ENCODE measurements at regions not wholly inside any gene's neighbourhood (a gene's known extent, or its start where the extent isn't known, plus 50 kb on each side); places are given as distances from the start of the nearest gene placed in this dataset.

- Histone ChIP-seq H3K9ac (no peak overlapping the region), H3K9me3 (no peaks in the 10 kb centered on the region), H3K4me2 (no peak overlapping the region), H4K20me1 (ENCODE audit: insufficient read depth) (no peaks in the 10 kb centered on the region), H3K9me2 (no peaks in the 10 kb centered on the region), H3K4me3 (ENCODE audit: low read depth in 2 of 2, low read length in 1 of 2) (no peak overlapping the region), H3K79me2 (ENCODE audit: insufficient read depth) (no peaks in the 10 kb centered on the region), H3K27ac (ENCODE audit: low read depth in 2 of 2, low read length in 1 of 2) (peak overlapping the region in 1 of 2 experiments; percentile 79; a peak in 2 of 4 replicates), H3F3A (replicated peaks; ENCODE audit: insufficient read depth) (peaks cover 6% of the 10 kb centered on the region), H3K27me3 (ENCODE audit: insufficient read depth) (no peaks in the 10 kb centered on the region), H2AFZ (ENCODE audit: low read depth) (no peak overlapping the region), H3K36me3 (replicated peaks in 1 of 2; ENCODE audit: control insufficient read depth in 1 of 2, insufficient read depth in 2 of 2, low read length in 1 of 2) (no peaks in the 10 kb centered on the region), H3K4me1 (ENCODE audit: control insufficient read depth in 1 of 2, insufficient read depth in 2 of 2, low read depth in 1 of 2, low read length in 1 of 2) (peaks cover 5 to 44% of the 10 kb centered on the region in 2 experiments; a peak in 2 of 4 replicates)
- ChIA-PET POLR2A (interaction anchor here (0.6 to 2.2 kb wide), 5 partner anchors 303 to 781 kb away, joined by 3 to 18 read pairs (median 4); partner anchors contain the start of gene TBX3), CTCF (interaction anchor here (1.0 to 1.5 kb wide), 6 partner anchors 17 to 784 kb away, joined by 3 to 8 read pairs (median 5); partner anchors contain the start of gene TBX3)
- TF ChIP-seq USF1 (IDR thresholded peaks at IDR 0.05; ENCODE audit: borderline replicate concordance, low read depth) (no peak), GABPA (IDR thresholded peaks at IDR 0.05; ENCODE audit: low read depth) (no peak), RCOR1 (IDR thresholded peaks at IDR 0.05; ENCODE audit: low read length) (peak; percentile 87), JUND (IDR thresholded peaks at IDR 0.05) (no peak), EP300 (IDR thresholded peaks at IDR 0.05; ENCODE audit: borderline replicate concordance in 1 of 2, low read depth in 1 of 2, low read length in 1 of 2) (peak; percentile 52 to 97; a peak in 3 of 4 replicates), CHD2 (IDR thresholded peaks at IDR 0.05; ENCODE audit: low read length, partially characterized antibody) (peak; percentile 49), GATA2 (CRISPR knock-in tag; IDR thresholded peaks at IDR 0.05) (peak; percentile 97), TCF12 (IDR thresholded peaks at IDR 0.05) (peak; percentile 55), FOXJ3 (CRISPR knock-in tag; IDR thresholded peaks at IDR 0.05) (peak; percentile 95), FOXM1 (IDR thresholded peaks at IDR 0.05; ENCODE audit: low read depth) (no peak)
- peak; percentile 54 for DNase-seq
- WGBS (ENCODE audit: low lambda C conversion rate) = 91% methylated on average over 10 of the region's 10 CpGs
Observed at GRCh38 chr12:115452751-115453281, 768.8 kb upstream of the TBX3 start.

GRCh38 chr12:115451780-115452736, 768.1 kb upstream of the TBX3 start:
- Histone ChIP-seq H2AFZ (ENCODE audit: low read depth) (peak overlapping the region; percentile 93; the same call in 1 of the 2 replicates), H3K9me2 (no peaks in the 10 kb centered on the region), H3K9ac (no peak overlapping the region), H3K4me1 (ENCODE audit: control insufficient read depth in 1 of 2, insufficient read depth in 2 of 2, low read depth in 1 of 2, low read length in 1 of 2) (peaks cover 5 to 44% of the 10 kb centered on the region in 2 experiments; a peak in 2 of 4 replicates), H3K4me2 (peak overlapping the region; percentile 74), H3K27ac (ENCODE audit: low read depth in 2 of 2, low read length in 1 of 2) (peak overlapping the region in 1 of 2 experiments; percentile 79; a peak in 2 of 4 replicates), H3K36me3 (replicated peaks in 1 of 2; ENCODE audit: control insufficient read depth in 1 of 2, insufficient read depth in 2 of 2, low read length in 1 of 2) (no peaks in the 10 kb centered on the region), H3K9me3 (no peaks in the 10 kb centered on the region), H3K4me3 (ENCODE audit: low read depth in 2 of 2, low read length in 1 of 2) (peak overlapping the region; percentile 47 to 59), H3F3A (replicated peaks; ENCODE audit: insufficient read depth) (peaks cover 6% of the 10 kb centered on the region), H3K27me3 (ENCODE audit: insufficient read depth) (no peaks in the 10 kb centered on the region), H4K20me1 (ENCODE audit: insufficient read depth) (no peaks in the 10 kb centered on the region), H3K79me2 (ENCODE audit: insufficient read depth) (no peaks in the 10 kb centered on the region)
- ChIA-PET POLR2A (interaction anchor here (0.6 to 2.2 kb wide), 2 partner anchors 304 to 768 kb away, joined by 4 to 18 read pairs; partner anchors contain the start of gene TBX3), CTCF (interaction anchor here (1.3 to 1.4 kb wide), 4 partner anchors 18 to 768 kb away, joined by 3 to 4 read pairs (median 4); partner anchors contain the start of gene TBX3)
- TF ChIP-seq YY1 (IDR thresholded peaks at IDR 0.05; ENCODE audit: low read depth) = no peak
- TF ChIP-seq RAD21 (IDR thresholded peaks at IDR 0.05; ENCODE audit: low read length) = 0 out of 2 replicates have a peak, but pooled peaks have one; percentile 1
- TF ChIP-seq CHD2 (IDR thresholded peaks at IDR 0.05; ENCODE audit: low read length, partially characterized antibody) = peak; percentile 71
- TF ChIP-seq RCOR1 (IDR thresholded peaks at IDR 0.05; ENCODE audit: low read length) = 0 out of 2 replicates have a peak, but pooled peaks have one; percentile 26
- peak in 1 of 2 experiments; percentile 64; a peak in 2 of 4 replicates for TF ChIP-seq EP300 (IDR thresholded peaks at IDR 0.05; ENCODE audit: borderline replicate concordance in 1 of 2, low read depth in 1 of 2, low read length in 1 of 2)
- TF ChIP-seq NRF1 (IDR thresholded peaks at IDR 0.05; ENCODE audit: low read depth, low read length) = peak; percentile 34; the same call in 1 of the 2 replicates
- DNase-seq = peak; percentile 88
- 30% methylated on average over 24 of the region's 83 CpGs for WGBS (ENCODE audit: low lambda C conversion rate)

All from SK-N-SH (cell line).